EL (cell line): ENCODE measurements at regions not wholly inside any gene's neighbourhood (a gene's known extent, or its start where the extent isn't known, plus 50 kb on each side); places are given as distances from the start of the nearest gene placed in this dataset.
"Not testable (repeated sequence)": the region's sequence is repeated elsewhere in the genome, so short reads cannot be mapped to it uniquely, and the experiment has no call there.

Experiments
- DNase-seq: peaks from one replicate; pipeline ENCODE4 v3.0.0-alpha.2; 2016

DNA sequence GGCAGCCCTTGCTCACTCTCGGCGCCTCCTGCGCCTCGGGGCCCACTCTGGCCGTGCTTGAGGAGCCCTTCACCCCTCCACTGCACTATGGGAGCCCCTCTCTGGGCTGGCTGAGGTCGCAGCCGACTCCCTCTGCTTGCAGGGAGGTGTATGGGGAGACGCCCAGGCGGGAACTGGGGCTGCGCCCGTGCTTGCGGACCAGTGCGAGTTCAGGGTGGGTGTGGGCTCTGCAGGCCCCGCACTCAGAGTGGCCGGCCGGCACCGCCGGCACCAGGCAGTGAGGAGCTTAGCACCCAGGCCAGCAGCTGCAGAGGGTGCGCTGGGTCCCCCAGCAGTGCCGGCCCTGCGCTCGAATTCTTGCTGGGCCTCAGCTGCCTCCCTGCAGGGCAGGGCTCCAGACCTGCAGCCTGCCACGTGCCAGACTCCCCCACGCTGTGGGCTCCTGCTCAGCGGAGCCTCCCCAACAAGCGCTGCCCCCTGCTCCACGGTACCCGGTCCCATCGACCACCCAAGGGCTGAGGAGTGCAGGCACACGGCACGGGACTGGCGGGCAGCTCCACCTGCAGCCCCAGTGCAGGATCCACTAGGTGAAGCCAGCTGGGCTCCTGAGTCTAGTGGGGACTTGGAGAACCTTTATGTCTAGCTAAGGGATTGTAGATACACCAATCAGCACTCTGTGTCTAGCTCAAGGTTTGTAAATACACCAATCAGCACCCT is 54.0 kb upstream of the WWC2 start:
- DNase-seq = not testable (repeated sequence)

DNA sequence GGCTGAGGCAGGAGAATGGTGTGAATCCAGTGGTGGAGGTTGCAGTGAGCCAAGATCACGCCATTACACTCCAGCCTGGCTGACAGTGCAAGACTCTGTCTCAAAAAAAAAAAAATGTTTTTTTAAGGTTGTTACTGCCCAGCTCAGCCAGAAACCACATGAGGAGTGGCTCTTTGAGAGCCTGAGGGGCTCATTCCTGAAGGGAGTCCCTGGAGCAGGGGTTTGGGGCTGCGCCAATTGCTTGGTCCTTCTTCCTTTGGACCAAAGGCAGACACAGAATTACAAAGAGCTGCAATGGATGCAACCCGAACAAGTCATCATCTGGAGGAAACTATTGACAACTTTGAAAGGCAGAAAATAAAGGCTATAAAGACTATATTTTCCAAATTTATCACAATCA is 60.6 kb upstream of the WWC2 start:
- DNase-seq = no peak

DNA sequence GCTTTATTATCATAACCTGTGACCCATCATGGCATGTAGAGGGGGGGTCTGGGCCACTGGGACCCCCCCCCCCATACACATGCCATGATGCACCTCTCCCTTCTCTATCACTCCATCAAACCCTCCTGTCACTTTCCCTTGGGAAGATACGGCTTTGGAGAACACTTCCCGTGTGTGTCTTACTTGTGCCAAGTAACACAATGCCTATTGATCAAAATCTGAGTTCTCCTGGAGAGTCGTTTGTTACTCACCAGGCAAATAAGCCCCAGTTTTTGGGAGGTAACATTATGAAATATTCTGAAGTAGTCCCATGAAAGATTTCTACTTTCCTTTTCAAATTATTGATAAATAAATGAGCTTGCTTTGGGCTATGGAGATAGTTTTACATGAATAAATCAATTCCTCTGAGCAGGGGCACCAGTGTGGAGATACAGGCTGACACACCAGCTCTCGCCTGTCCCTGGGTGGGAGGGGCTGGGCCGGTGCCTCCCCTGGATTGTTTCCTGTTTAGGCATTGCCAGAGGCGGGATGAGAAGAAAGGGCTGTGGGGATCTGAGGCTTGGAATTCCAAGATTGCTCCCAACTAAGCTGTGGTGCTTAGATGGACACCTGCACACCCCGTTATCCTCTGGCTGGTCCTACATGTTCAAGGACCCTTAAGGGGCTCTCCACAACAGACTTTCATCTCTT is 63.2 kb upstream of the WWC2 start:
- peak; percentile 31 for DNase-seq

DNA sequence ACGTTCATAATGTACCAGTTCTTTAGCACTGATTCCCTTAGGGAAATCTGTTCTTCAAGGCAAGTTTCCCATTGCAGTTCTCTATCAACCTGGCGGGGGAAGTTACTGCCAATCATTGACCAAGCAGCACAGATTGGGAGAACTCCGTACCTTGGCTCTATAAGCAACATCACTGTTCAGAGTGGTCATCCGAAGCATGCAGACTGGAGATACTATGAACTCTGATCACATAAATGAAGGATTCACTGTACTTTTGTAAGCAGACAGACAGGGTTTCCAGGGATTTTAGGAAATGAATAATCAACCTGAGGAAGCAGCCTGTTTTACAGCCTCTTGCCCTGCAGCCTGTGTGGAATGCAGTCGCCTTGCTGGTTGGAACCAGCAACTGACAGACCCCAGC is 63.8 kb upstream of the WWC2 start:
- DNase-seq = no peak

- DNase-seq = no peak
These were observed 68.2 kb upstream of the WWC2 start for GRCh38 chr4:183030823-183031222.

DNA sequence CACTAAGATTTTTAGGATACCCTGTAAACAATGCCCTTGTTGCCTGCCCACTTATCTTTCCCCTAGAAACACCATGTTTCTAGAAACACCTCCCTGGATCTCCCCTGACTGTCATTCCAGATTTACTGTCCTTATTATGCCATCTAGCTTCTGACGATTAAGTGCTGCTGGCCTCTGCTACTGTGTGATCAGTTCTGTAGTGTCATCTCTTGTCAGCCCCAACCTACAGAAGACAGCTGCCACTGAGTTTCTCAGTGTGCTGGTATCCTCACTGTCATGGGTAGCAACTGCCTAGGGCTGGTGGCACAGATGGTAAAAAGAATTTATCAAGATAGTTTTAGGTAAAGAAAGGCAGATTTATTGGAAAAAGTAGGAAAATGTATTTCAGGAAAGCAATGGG is 68.7 kb upstream of the WWC2 start:
- DNase-seq = no peak

- DNase-seq = no peak
These were observed 69.7 kb upstream of the WWC2 start for GRCh38 chr4:183029365-183029764.

DNA sequence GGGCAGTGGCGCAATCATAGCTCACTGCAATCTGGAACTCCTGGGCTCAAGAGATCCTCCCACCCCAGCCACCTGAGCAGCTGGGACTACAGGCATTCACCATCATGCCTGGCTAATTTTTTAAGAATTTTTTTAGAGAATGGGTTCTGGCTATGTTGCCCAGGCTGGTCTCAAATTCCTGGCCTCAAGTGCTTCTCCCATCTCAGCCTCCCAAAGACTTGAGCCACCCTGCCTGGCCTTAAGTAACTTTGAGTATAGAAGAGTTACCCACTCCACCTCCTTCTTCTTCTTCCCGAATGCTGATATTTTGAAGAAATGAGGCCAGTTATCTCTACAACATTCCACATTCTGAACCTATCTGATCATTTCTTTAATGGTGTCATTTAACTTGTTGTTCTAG is 72.4 kb upstream of the WWC2 start:
- no peak for DNase-seq

GRCh38 chr4:183022617-183023016 is 76.4 kb upstream of the WWC2 start:
- no peak for DNase-seq

DNA sequence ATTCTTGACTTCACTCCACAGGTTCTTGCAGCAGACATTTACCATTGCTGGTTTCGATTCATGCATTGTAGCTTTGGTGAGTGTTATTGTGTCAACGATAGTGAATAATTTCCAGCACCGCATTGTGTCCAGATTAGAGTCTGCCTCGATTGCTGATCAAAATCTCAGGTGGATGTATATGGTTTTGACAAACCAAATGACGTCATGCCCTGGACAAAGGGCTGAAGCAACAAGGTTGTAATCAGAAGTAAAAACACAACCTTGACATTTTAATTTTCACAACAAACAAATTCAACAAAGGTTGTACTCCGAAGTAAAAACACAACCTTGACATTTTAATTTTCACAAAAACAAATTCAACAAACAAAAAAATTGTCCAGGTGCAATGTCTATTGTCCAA is 81.1 kb upstream of the WWC2 start:
- DNase-seq = no peak

GRCh38 chr4:183014361-183015084 is 84.5 kb upstream of the WWC2 start:
- DNase-seq = no peak

- peak; percentile 1 for DNase-seq
These were observed 85.4 kb upstream of the WWC2 start for GRCh38 chr4:183013730-183014002.

DNA sequence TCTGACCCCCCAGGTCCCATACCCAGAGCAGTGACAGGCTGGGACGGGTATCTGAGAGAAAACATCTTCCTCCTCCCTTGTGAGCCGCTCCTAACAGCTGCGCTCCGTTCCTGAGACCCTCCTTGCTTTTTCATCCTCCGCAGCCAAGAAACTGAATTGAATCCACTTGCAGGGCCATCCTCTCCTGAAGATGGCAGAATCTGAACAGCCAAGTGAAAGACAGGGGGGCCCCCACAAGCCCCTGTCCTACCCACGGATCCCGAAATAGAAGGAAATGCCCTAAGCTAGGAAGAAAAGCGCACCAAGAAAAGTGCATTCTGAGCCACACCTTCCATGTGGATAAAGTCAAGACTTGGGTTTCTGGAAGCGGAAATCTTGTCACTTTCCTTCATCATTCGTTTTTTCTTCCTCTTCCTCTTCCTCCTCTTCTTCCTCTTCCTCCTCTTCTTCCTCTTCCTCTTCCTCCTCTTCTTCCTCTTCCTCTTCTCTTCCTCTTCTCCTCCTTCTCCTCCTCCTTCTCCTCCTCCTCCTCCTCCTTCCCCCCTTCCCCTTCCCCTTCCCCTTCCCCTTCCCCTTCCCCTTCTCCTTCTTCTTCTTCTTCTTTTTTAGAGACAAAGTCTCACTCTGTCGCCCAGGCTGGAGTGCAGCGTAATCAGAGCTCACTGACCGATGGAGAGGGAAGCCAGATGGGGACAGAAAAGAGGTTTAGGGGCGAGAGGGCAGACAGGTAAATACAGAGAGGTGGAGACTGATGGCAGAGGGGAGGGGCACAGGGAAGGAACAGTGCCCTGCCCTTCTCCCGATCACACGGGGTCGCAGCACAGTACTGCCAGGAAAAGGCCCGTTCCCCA is 86.0 kb upstream of the WWC2 start:
- peak; percentile 30 for DNase-seq

- DNase-seq = peak; percentile 25
These were observed 87.7 kb upstream of the WWC2 start for GRCh38 chr4:183011213-183011907.

DNA sequence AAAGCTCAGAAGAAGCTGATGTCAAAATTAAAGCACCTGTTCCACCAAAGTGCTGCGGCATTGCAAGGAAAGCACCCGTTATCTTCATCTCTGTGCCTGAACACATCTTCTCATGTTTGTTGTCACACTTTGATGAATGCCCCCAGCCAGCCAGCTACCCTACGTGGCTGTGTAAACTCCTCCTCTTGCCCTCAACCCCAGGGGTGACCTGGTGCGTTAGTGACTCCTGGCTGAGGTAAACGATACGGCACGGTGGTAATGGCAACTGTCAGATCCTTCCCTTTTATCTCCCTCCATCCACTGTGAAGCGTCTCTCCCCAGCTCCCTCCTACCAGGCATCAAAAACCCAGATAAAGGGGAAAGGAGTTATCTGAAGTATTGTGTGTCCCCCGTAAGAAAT is 90.6 kb upstream of the WWC2 start:
- DNase-seq = no peak

GRCh38 chr4:183004370-183004769 is 87.2 kb upstream of the DCTD start:
- not testable (repeated sequence) for DNase-seq

- DNase-seq = no peak
These were observed 77.0 kb upstream of the DCTD start for GRCh38 chr4:182994171-182994570.

DNA sequence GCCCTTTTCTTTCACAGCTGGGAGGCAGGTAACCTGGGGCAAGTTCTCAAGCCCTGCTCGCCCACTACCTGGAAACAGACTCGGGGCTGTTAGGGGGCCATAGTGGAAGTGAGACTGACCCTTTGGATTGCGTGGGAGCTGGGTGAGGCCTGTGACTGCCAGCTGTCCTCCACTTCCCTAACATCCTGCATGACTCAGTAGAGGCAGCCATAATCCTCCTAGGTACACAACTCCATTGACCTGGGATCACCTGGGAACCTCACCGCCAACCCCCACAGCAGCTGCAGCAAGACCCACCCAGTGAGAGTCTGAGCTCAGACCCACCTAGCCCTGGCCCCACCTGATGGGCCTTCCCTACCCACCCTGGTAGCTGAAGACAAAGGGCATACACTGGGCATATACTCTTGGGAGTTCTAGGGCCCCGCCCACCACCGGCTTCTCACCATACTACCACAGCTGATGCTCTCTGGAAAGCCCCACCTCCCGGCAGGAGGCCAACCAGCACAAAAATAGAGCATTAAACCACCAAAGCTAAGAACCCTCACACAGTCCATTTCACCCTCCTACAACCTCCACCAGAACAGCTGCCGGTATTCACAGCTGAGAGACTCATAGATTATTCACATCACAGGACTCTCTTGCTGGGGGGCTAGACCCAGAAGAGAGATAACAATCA is 61.1 kb upstream of the DCTD start:
- DNase-seq = peak; percentile 77

DNA sequence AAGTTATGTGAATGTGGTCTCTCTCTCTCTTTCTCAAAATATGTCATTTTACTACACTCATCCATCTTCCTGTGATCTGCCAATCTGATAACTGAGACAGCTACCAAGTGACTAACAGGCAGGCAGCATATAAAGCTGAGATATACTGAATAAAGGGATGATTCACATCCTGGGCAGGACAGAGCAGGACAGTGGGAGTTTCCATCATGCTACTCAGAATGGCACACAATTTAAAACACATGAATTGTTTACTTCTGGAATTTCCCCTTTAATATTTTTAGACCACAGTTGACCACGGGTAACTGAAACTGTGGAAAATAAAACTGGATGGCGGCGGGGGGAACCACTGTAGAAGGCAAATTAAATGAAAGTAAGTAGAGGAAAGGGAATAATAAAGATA is 58.6 kb upstream of the DCTD start:
- peak; percentile 90 for DNase-seq

GRCh38 chr4:182973941-182974340 is 56.8 kb upstream of the DCTD start:
- no peak for DNase-seq

DNA sequence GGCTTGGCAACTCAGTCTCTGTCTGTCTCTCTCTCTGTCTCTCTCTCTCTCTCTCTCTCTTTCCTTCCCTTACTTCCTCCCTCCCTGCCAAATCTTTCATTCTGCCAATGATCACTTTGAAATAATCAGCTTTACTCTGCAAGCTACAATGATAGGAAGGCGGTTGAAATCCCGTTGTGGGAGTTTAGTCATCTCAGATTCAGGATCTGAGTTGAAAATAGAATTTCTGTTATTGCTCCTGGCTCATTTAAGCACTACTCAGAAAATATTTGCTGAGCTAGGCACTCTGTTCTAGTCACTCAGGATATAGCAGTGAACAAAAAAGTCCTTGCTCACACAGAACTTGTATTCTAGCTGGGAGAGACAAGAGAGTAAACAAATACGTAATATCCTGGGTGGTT is 56.3 kb upstream of the DCTD start:
- DNase-seq = no peak

- no peak for DNase-seq
These were observed 54.5 kb upstream of the DCTD start for GRCh38 chr4:182971702-182972101.
